BLaER1 (cell line): ENCODE measurements at regions not wholly inside any gene's neighbourhood (a gene's known extent, or its start where the extent isn't known, plus 50 kb on each side); places are given as distances from the start of the nearest gene placed in this dataset.

ENCODE experiments used
- H3K27ac ChIP-seq: shearing (Covaris generic); formaldehyde crosslinking; 2 replicates; pipeline ENCODE4 v1.8.1; 2022
- H3K27me3 ChIP-seq: shearing (Covaris generic); formaldehyde crosslinking; 2 replicates; pipeline ENCODE4 v1.8.1; 2022
- H3K36me3 ChIP-seq: shearing (Covaris generic); formaldehyde crosslinking; 2 replicates; pipeline ENCODE4 v1.8.1; 2022
- H3K4me1 ChIP-seq: shearing (Covaris generic); formaldehyde crosslinking; 2 replicates; pipeline ENCODE4 v1.8.1; 2022
- H3K4me2 ChIP-seq: shearing (Covaris generic); formaldehyde crosslinking; 2 replicates; pipeline ENCODE4 v1.8.1; 2022
- H3K4me3 ChIP-seq: shearing (Covaris generic); formaldehyde crosslinking; 2 replicates; pipeline ENCODE4 v1.8.1; 2022
- H3K9ac ChIP-seq: shearing (Covaris generic); formaldehyde crosslinking; 2 replicates; pipeline ENCODE4 v1.8.1; 2022
- H3K9me3 ChIP-seq: shearing (Covaris generic); formaldehyde crosslinking; 2 replicates; pipeline ENCODE4 v1.8.1; 2022
- H4K20me1 ChIP-seq: shearing (Covaris generic); formaldehyde crosslinking; 2 replicates; pipeline ENCODE4 v1.8.1; 2022
- Cebpa-rat ChIP-seq: shearing (Covaris generic); IDR thresholded peaks from 2 replicates; pipeline ENCODE4 v1.8.1; 2022

DNA sequence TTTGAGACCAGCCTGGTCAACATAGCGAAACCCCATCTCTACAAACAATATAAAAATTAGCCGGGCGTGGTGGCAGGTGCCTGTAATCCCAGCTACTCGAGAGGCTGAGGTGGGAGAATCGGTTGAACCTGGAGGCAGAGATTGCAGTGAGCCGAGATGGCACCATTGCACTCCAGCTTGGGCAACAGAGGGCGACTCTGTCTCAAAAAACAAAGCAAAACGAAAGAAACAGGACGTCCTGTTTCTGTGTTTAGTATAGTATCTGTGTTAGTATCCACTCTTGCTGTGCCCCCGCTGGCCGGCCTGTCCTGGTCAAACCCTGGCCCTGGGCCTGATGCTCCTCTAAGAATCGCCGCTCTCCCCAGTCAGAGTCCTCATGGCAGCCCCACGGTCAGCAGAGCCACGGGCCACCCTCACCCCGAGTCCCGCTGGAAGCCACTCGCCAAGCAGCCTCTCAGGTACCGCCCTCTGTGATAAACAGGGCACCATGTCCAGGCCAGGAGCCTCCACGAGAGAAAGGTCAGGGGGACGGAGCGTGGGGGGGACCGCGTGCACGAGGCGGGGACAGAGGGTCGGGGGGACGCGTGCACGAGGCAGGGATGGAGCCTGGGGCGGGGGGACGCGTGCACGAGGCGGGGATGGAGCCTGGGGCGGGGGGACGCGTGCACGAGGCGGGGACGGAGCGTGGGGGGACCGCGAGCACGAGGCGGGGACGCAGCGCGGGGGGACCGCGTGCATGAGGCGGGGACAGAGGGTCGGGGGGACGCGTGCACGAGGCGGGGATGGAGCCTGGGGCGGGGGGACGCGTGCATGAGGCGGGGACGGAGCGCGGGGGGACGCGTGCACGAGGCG lies 384.5 kb downstream of the SMOC2 start:
- Histone ChIP-seq H3K4me2 (no peak overlapping the region), H3K27me3 (no peaks in the 10 kb centered on the region), H3K9me3 (no peaks in the 10 kb centered on the region), H3K9ac (no peak overlapping the region), H3K4me3 (no peak overlapping the region), H3K4me1 (peaks cover 10% of the 10 kb centered on the region), H3K36me3 (no peaks in the 10 kb centered on the region), H4K20me1 (no peaks in the 10 kb centered on the region), H3K27ac (no peak overlapping the region)
- no peak for TF ChIP-seq Cebpa-rat

DNA sequence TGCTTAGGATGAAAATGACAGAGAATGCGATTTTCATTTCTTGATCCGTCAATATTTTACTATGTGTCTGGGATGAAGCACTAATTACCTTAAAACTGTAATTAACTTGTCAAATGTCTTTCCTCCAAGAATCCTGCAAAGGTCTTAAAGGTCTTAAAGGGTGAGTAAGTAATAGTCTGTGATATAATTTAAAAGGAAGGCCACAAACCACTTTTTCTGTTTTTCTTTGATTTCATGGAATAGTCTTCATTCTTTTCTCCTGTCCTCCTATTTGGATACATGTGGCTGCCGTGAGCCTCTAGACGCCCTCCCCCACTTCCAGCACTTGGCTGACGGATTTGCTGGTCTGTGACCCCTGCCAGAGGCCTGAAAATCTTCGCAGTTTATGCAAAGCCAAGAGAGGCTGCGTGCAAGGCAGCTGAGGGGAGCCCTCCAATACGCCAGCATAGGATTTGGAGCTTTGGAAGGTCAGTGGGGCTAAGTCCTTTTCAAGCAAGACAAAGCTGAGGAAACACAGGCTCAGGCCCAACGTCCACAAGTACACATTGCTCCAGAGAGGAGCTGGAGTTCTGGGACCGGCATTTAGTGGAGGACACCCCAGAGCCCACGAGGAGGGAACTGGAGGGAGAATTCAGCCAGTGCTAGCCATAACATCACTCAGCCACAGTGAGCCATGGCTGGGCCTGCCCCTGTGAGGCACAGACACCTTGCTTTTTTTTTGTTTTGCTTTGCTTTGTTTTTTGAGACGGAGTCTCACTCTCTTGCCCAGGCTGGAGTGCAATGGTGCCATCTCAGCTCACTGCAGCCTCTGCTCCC lies 382.6 kb downstream of the SMOC2 start:
- no peak for TF ChIP-seq Cebpa-rat

DNA sequence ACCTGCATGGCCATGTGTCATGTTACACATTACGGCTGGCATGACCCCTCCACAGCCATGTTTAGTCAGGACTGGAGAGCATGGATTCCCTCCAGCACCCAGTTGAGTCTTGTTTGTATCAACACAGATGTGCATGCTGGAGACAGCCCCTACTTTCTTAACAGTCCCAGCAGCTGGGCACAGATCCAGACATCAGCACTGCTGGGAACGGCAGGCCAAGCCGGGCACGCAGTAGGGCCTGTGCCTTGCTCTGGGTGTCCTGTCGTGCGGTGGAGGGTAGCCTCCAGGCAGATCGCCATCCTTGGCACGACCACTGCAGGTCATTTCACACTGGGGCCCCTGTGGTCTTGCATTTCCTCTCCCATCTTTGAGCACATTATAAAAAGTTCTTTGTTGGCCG lies 381.4 kb downstream of the SMOC2 start:
- Histone ChIP-seq H3K9me3 (peaks cover 6% of the 10 kb centered on the region), H3K4me1 (peaks cover 10% of the 10 kb centered on the region), H3K36me3 (no peaks in the 10 kb centered on the region), H3K4me2 (no peak overlapping the region), H4K20me1 (no peaks in the 10 kb centered on the region), H3K27ac (no peak overlapping the region), H3K27me3 (no peaks in the 10 kb centered on the region), H3K9ac (no peak overlapping the region), H3K4me3 (no peak overlapping the region)
- TF ChIP-seq Cebpa-rat: no peak

More for the DNA sequence above, 382.6 kb downstream of the SMOC2 start:
- H3K4me2 ChIP-seq: no peak overlapping the region
- H3K9ac ChIP-seq: no peak overlapping the region
- no peaks in the 10 kb centered on the region for H3K27me3 ChIP-seq
- peaks cover 10% of the 10 kb centered on the region for H3K4me1 ChIP-seq
- H3K4me3 ChIP-seq: no peak overlapping the region
- H4K20me1 ChIP-seq: no peaks in the 10 kb centered on the region
- no peaks in the 10 kb centered on the region for H3K9me3 ChIP-seq
- no peaks in the 10 kb centered on the region for H3K36me3 ChIP-seq
- H3K27ac ChIP-seq: no peak overlapping the region

DNA sequence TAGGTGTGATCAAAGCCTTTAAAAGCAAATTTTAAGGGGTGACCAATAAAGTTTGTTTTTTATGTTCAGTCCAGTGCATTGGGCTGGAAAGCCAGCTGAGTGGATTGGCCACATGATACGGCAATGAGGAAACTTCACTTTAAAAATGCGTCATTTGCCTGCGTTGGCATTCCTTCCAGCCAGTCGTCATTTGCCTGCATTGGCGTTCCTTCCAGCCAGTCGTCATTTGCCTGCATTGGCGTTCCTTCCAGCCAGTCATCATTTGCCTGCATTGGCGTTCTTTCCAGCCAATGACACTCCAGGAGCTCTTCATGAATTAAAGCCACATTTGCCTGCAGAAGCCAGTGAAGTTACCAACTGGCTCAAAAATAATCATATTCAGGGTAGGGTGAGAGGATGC lies 378.6 kb downstream of the SMOC2 start:
- Histone ChIP-seq H3K36me3 (no peaks in the 10 kb centered on the region), H3K4me1 (no peaks in the 10 kb centered on the region), H3K27ac (no peak overlapping the region), H3K4me2 (no peak overlapping the region), H4K20me1 (no peaks in the 10 kb centered on the region), H3K9me3 (peaks cover 13% of the 10 kb centered on the region), H3K4me3 (no peak overlapping the region), H3K9ac (no peak overlapping the region), H3K27me3 (no peaks in the 10 kb centered on the region)
- no peak for TF ChIP-seq Cebpa-rat

DNA sequence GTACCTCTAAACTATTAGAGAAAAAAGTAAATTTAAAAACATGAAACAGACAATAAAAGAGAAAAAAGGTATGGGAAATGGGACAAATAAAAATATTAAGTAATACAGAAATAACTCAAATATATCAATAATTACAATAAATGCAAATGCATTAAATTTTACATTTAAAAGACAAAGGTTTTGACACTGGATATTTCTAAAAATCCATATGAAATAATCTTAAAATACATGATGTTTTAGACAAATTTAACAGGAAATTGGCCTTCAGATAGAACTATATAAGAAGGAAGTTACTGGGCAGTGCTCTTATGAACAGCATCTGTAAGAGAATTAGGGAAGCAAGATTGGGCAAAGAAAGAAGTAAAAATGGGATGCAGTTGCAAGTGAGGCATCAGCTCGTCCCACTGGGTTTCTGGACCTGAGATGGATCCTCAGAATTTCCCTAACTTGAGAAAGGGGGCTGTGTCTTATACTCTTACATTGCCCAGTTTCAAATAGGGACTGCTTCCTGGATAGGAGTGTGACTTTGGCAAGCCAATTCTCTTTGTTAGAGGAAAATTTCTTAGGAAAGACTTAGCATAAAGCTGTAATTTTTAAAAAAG lies 376.7 kb downstream of the SMOC2 start:
- H3K9ac ChIP-seq: no peak overlapping the region
- no peak overlapping the region for H3K4me2 ChIP-seq
- H3K9me3 ChIP-seq: peaks cover 13% of the 10 kb centered on the region

DNA sequence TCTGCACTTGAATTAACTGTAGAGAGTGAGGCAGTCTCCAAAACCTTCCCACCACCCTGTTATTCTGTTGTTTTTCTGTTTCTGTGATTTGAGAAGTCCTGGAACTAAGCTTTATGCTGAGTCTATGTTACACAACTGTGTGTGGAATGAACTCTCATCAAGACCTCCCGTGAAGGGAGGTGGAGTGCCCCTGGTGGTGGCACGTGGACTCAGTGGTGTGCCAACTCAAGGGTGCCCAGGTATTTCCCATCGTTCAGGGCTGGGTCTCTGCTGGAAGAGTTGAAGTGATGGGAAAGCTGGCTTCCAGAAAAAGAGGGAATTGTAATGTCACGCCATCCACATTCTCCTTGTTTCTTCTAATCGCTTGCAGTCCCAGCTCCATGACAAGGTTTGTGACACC lies 374.2 kb downstream of the SMOC2 start:
- no peak overlapping the region for H3K4me2 ChIP-seq
- no peak overlapping the region for H3K4me3 ChIP-seq
- no peaks in the 10 kb centered on the region for H3K36me3 ChIP-seq
- no peaks in the 10 kb centered on the region for H3K4me1 ChIP-seq
- H3K27me3 ChIP-seq: no peaks in the 10 kb centered on the region
- no peaks in the 10 kb centered on the region for H4K20me1 ChIP-seq
- H3K9ac ChIP-seq: no peak overlapping the region
- no peak overlapping the region for H3K27ac ChIP-seq
- peaks cover 13% of the 10 kb centered on the region for H3K9me3 ChIP-seq
- no peak for TF ChIP-seq Cebpa-rat

More for the DNA sequence above, 376.7 kb downstream of the SMOC2 start:
- no peaks in the 10 kb centered on the region for H4K20me1 ChIP-seq
- TF ChIP-seq Cebpa-rat: no peak
- no peaks in the 10 kb centered on the region for H3K4me1 ChIP-seq
- H3K27me3 ChIP-seq: no peaks in the 10 kb centered on the region
- H3K4me3 ChIP-seq: no peak overlapping the region
- H3K36me3 ChIP-seq: no peaks in the 10 kb centered on the region
- H3K27ac ChIP-seq: no peak overlapping the region

DNA sequence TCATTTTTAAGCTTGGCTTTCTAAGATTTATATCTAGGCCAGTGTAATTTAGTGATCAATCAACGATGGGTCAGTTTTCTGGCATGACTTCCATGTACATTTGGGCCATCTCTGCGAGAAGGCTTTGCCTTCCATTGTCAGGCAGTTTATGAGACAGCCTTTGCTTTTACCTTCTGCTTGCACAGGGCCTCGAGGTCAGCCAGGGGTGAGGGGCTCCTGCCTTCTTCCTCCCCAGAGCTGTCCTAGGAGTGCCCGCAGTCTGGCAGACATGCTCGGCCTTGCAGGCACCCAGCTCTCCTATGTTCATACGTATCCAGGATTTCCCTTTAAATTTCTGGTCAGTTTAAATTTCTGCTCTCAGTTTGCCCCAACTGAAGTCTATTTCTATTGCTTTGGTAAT lies 367.2 kb downstream of the SMOC2 start:
- Histone ChIP-seq H4K20me1 (no peaks in the 10 kb centered on the region), H3K4me1 (no peaks in the 10 kb centered on the region), H3K27me3 (no peaks in the 10 kb centered on the region), H3K4me2 (no peak overlapping the region), H3K4me3 (no peak overlapping the region), H3K27ac (no peak overlapping the region), H3K9me3 (no peaks in the 10 kb centered on the region), H3K36me3 (no peaks in the 10 kb centered on the region), H3K9ac (no peak overlapping the region)
- TF ChIP-seq Cebpa-rat: no peak

DNA sequence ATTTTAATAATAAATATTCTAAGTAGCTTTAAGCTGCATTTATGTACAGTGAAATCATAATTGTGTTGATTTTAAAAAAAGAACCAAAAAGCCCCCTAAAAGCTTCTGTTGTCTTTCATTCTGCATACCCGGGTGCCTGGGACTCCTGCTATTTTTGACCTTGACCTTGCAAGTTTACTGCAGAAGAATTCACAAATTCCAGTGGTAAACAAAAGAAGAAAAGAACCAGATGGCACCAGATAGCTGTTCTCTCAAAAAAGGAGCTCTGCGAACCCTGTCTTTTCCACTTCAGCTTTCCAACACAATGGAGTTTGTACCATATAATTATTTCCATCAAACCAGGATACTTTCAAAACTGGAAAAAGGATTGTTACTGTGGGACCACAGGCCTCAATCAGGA lies 363.3 kb downstream of the SMOC2 start:
- no peak for TF ChIP-seq Cebpa-rat
- H3K4me1 ChIP-seq: no peaks in the 10 kb centered on the region
- no peak overlapping the region for H3K9ac ChIP-seq

DNA sequence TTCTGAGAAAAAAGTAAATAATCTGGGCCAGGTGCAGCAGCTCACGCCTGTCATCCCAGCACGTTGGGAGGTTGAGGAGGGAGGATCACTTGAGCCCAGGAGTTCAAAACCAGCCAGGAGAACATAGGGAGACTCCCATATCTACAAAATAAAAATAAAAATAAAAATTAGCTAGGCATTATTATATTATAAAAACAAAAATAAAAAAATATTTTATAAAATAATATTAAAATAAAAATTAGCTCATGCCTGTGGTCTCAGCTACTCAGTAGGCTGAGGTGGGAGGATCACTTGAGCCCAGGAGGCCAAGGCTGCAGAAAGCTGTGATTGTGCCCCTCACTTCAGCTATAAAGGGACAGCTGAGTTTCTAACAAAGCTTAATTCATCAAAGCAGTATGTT lies 362.9 kb downstream of the SMOC2 start:
- TF ChIP-seq Cebpa-rat: no peak
- Histone ChIP-seq H3K36me3 (no peaks in the 10 kb centered on the region), H4K20me1 (no peaks in the 10 kb centered on the region), H3K27ac (no peak overlapping the region), H3K4me3 (no peak overlapping the region), H3K27me3 (no peaks in the 10 kb centered on the region), H3K4me2 (no peak overlapping the region), H3K9ac (no peak overlapping the region), H3K9me3 (no peaks in the 10 kb centered on the region), H3K4me1 (no peaks in the 10 kb centered on the region)

More for the DNA sequence above, 363.3 kb downstream of the SMOC2 start:
- H3K4me3 ChIP-seq: no peak overlapping the region
- no peaks in the 10 kb centered on the region for H3K9me3 ChIP-seq
- H3K4me2 ChIP-seq: no peak overlapping the region
- no peaks in the 10 kb centered on the region for H3K36me3 ChIP-seq
- H4K20me1 ChIP-seq: no peaks in the 10 kb centered on the region
- no peaks in the 10 kb centered on the region for H3K27me3 ChIP-seq
- no peak overlapping the region for H3K27ac ChIP-seq

DNA sequence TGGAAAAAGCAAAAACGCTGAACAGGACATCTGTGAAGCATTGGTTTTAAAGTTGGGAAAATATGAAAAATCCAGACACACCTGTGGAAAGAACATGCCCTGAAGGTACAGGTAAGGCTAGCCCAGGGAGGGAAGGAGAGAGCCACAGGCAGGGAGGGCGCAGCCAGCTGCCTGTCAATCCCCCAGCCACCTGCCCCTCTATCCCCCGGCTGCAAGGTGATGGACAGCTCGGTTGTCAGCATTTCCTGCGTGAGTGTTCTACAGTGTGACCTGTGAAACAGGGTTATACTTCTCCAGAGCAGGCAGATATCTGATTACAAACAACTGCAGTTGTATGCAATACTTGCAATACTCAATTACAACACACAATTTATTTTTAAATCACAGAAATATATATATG lies 358.1 kb downstream of the SMOC2 start:
- Histone ChIP-seq H3K4me1 (peaks cover 7% of the 10 kb centered on the region; the same call in 1 of the 2 replicates), H3K4me2 (no peak overlapping the region), H3K4me3 (no peak overlapping the region), H3K27ac (no peak overlapping the region), H3K36me3 (no peaks in the 10 kb centered on the region), H4K20me1 (no peaks in the 10 kb centered on the region), H3K9ac (no peak overlapping the region), H3K9me3 (no peaks in the 10 kb centered on the region), H3K27me3 (no peaks in the 10 kb centered on the region)
- no peak for TF ChIP-seq Cebpa-rat
